Retinal pigment epithelial cell (primary cell): ENCODE measurements at regions not wholly inside any gene's neighbourhood (a gene's known extent, or its start where the extent isn't known, plus 50 kb on each side); places are given as distances from the start of the nearest gene placed in this dataset.

Experiments used
- DNase-seq: peaks from one replicate; pipeline ENCODE4 v3.0.0-alpha.2; 2010; ENCODE audit warnings: low read depth
- H3K4me3 ChIP-seq: 2 replicates; pipeline ENCODE4 v1.5.1; 2011; ENCODE audit warnings: mild to moderate bottlenecking, low read length, control low read depth, moderate library complexity
- CTCF ChIP-seq: conservative IDR thresholded peaks from 2 replicates; pipeline ENCODE4 v1.5.1; 2011; ENCODE audit warnings: low read depth, low read length, control low read depth, inconsistent platforms

- no peak for DNase-seq
- TF ChIP-seq CTCF: no peak
- no peak overlapping the region for H3K4me3 ChIP-seq
Measured at GRCh38 chr15:55126111-55126510, 70.6 kb downstream of the RSL24D1 start.

- no peak for DNase-seq
- no peak for TF ChIP-seq CTCF
Measured at GRCh38 chr15:55124616-55125015, 72.1 kb downstream of the RSL24D1 start.

GRCh38 chr15:55118344-55118870, 78.3 kb downstream of the RSL24D1 start:
- DNase-seq: no peak
- H3K4me3 ChIP-seq: no peak overlapping the region
- TF ChIP-seq CTCF: no peak

More at GRCh38 chr15:55124616-55125015, 72.1 kb downstream of the RSL24D1 start:
- H3K4me3 ChIP-seq: no peak overlapping the region

GRCh38 chr15:55116636-55117035, 80.1 kb downstream of the RSL24D1 start:
- TF ChIP-seq CTCF: no peak
- no peak overlapping the region for H3K4me3 ChIP-seq

GRCh38 chr15:55113736-55114135, 83.0 kb downstream of the RSL24D1 start:
- no peak for DNase-seq
- TF ChIP-seq CTCF: no peak

More at GRCh38 chr15:55116636-55117035, 80.1 kb downstream of the RSL24D1 start:
- DNase-seq: no peak

GRCh38 chr15:55112706-55113105, 84.0 kb downstream of the RSL24D1 start:
- H3K4me3 ChIP-seq: no peak overlapping the region
- DNase-seq: no peak
- no peak for TF ChIP-seq CTCF

More at GRCh38 chr15:55113736-55114135, 83.0 kb downstream of the RSL24D1 start:
- H3K4me3 ChIP-seq: no peak overlapping the region

- TF ChIP-seq CTCF: no peak
Measured at GRCh38 chr15:55110446-55110845, 86.3 kb downstream of the RSL24D1 start.

More at GRCh38 chr15:55110446-55110845, 86.3 kb downstream of the RSL24D1 start:
- no peak overlapping the region for H3K4me3 ChIP-seq
- DNase-seq: no peak
